ENCODE measurements at regions not wholly inside any gene's neighbourhood (a gene's known extent, or its start where the extent isn't known, plus 50 kb on each side); places are given as distances from the start of the nearest gene placed in this dataset.

DNA sequence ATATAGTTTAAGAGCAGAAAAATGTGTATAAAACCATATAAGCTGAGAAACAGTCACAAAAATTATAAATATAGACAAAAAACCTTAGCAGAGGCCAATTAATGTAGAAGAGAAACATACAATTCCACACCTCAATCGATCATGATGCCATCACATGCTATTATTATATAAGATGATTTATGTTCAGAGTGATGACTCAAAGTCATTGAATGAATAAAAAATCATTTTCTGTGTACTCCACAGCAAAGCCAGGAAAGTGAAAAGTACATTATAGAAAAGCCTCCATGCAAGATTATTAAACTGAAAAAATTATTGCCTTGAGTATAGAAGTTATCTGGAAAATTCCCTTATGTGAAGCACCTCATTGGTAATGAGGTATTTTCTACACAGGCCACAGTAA is 229.2 kb upstream of the PPFIA2 start:
- Mint-ChIP-seq H3K4me1 (ENCODE audit: low read depth, unreplicated experiment) (no peaks in the 10 kb centered on the region), H3K4me3 (ENCODE audit: unreplicated experiment) (no peak overlapping the region), H3K36me3 (ENCODE audit: unreplicated experiment) (no peaks in the 10 kb centered on the region), H3K27ac (ENCODE audit: unreplicated experiment) (no peak overlapping the region), H3K27me3 (ENCODE audit: unreplicated experiment) (peaks cover 1% of the 10 kb centered on the region), H3K9me3 (ENCODE audit: unreplicated experiment) (peaks cover 1% of the 10 kb centered on the region)
- no peak for DNase-seq
- TF ChIP-seq, protein P1, sequence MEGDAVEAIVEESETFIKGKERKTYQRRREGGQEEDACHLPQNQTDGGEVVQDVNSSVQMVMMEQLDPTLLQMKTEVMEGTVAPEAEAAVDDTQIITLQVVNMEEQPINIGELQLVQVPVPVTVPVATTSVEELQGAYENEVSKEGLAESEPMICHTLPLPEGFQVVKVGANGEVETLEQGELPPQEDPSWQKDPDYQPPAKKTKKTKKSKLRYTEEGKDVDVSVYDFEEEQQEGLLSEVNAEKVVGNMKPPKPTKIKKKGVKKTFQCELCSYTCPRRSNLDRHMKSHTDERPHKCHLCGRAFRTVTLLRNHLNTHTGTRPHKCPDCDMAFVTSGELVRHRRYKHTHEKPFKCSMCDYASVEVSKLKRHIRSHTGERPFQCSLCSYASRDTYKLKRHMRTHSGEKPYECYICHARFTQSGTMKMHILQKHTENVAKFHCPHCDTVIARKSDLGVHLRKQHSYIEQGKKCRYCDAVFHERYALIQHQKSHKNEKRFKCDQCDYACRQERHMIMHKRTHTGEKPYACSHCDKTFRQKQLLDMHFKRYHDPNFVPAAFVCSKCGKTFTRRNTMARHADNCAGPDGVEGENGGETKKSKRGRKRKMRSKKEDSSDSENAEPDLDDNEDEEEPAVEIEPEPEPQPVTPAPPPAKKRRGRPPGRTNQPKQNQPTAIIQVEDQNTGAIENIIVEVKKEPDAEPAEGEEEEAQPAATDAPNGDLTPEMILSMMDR (IDR thresholded peaks at IDR 0.05; ENCODE audit: partially characterized antibody, unreplicated experiment), result no peak

DNA sequence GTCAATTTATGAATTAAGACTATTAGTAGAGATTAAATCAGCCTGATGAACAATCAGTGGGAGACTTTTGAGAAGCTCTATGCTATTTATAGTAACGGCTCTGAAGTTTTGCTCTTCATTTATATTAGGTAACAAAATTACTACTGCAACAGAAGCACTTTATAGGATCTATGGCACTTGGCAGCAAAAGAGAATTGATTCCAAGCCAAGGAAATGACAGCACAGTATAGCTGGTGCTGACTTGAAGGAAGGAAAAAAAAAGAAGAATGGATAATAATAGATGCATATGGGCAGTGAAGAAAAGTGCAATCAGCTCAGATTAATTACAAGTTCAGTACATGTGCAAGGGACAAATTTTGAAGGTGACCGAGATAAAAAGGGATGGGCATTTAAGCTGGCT is 228.2 kb upstream of the PPFIA2 start:
- no peaks in the 10 kb centered on the region for H3K4me1 Mint-ChIP-seq (ENCODE audit: low read depth, unreplicated experiment)
- H3K27ac Mint-ChIP-seq (ENCODE audit: unreplicated experiment), result no peak overlapping the region
- H3K36me3 Mint-ChIP-seq (ENCODE audit: unreplicated experiment), result no peaks in the 10 kb centered on the region
- TF ChIP-seq, protein P1 (IDR thresholded peaks at IDR 0.05; ENCODE audit: partially characterized antibody, unreplicated experiment), result no peak
- H3K27me3 Mint-ChIP-seq (ENCODE audit: unreplicated experiment), result peaks cover 1% of the 10 kb centered on the region
- no peak overlapping the region for H3K4me3 Mint-ChIP-seq (ENCODE audit: unreplicated experiment)
- no peaks in the 10 kb centered on the region for H3K9me3 Mint-ChIP-seq (ENCODE audit: unreplicated experiment)
- no peak for DNase-seq

DNA sequence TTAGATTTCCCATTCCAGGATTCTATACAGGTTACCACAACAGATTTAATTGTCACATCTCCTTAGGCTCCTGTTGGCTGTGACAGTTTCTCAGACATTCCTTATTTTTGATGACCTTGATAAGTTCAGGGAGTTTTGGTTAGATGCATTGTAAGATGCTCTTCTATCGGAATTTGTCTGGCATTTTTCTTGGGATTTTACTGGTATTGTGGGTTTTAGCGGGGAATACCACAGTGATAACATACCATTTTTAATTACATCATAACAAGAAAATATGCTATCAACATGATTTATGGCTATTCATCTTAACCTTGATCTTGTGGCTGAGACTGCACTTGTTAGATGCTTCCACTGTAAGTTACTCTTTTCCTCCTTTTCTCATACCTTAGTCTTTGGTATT is 217.5 kb upstream of the PPFIA2 start:
- TF ChIP-seq, protein P1 (IDR thresholded peaks at IDR 0.05; ENCODE audit: partially characterized antibody, unreplicated experiment), result no peak
- Mint-ChIP-seq H3K27ac (ENCODE audit: unreplicated experiment) (no peak overlapping the region), H3K4me3 (ENCODE audit: unreplicated experiment) (no peak overlapping the region), H3K27me3 (ENCODE audit: unreplicated experiment) (no peaks in the 10 kb centered on the region), H3K9me3 (ENCODE audit: unreplicated experiment) (peaks cover 2% of the 10 kb centered on the region), H3K36me3 (ENCODE audit: unreplicated experiment) (no peaks in the 10 kb centered on the region), H3K4me1 (ENCODE audit: low read depth, unreplicated experiment) (no peaks in the 10 kb centered on the region)
- no peak for DNase-seq

DNA sequence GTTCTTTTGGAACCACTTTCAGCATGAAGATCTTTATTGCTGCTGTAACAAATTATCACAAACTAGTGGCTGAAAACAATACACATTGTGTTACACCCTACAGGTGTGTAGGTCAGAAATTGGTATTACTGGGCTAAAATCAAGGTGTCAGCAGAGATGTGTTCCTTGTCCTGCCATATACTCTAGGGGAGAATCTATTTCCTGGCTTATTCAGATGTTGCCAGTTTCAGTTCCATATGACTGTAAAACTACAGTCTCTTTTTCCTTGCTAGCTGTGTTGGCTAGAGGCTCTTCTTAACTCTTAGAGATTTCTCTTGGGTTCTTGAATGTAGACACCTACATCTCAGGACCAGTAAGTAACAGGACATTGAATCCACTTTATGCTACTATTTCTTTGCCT is 215.6 kb upstream of the PPFIA2 start:
- Mint-ChIP-seq H3K4me3 (ENCODE audit: unreplicated experiment) (no peak overlapping the region), H3K27ac (ENCODE audit: unreplicated experiment) (no peak overlapping the region)

DNA sequence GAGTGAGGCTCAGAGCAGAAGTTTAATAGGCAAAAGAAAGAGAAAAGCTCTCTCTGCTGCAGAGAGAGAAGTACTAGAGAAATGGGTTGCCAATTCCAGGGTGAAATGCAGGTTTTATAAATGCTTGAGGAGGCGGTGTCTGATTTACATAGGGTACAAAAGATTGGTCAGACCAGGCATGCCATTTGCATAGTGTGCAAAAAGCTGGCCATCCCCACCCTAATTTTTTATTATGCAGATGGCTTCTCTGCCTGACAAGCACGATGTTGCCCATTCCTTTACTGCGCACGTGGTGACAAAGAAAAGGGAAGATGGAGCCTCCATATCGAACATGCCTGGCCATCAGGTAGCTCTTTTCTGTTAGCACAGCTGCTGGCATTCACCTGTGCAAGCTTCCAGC is 209.3 kb upstream of the PPFIA2 start:
- H3K36me3 Mint-ChIP-seq (ENCODE audit: unreplicated experiment), result no peaks in the 10 kb centered on the region
- H3K4me1 Mint-ChIP-seq (ENCODE audit: low read depth, unreplicated experiment), result no peaks in the 10 kb centered on the region
- no peaks in the 10 kb centered on the region for H3K27me3 Mint-ChIP-seq (ENCODE audit: unreplicated experiment)
- TF ChIP-seq, protein P1 (IDR thresholded peaks at IDR 0.05; ENCODE audit: partially characterized antibody, unreplicated experiment), result no peak
- H3K27ac Mint-ChIP-seq (ENCODE audit: unreplicated experiment), result no peak overlapping the region
- H3K9me3 Mint-ChIP-seq (ENCODE audit: unreplicated experiment), result no peaks in the 10 kb centered on the region
- no peak overlapping the region for H3K4me3 Mint-ChIP-seq (ENCODE audit: unreplicated experiment)
- no peak for DNase-seq

More for the DNA sequence above, 215.6 kb upstream of the PPFIA2 start:
- H3K36me3 Mint-ChIP-seq (ENCODE audit: unreplicated experiment), result no peaks in the 10 kb centered on the region
- no peak for DNase-seq
- no peaks in the 10 kb centered on the region for H3K4me1 Mint-ChIP-seq (ENCODE audit: low read depth, unreplicated experiment)
- TF ChIP-seq, protein P1 (IDR thresholded peaks at IDR 0.05; ENCODE audit: partially characterized antibody, unreplicated experiment), result no peak
- H3K9me3 Mint-ChIP-seq (ENCODE audit: unreplicated experiment), result no peaks in the 10 kb centered on the region
- no peaks in the 10 kb centered on the region for H3K27me3 Mint-ChIP-seq (ENCODE audit: unreplicated experiment)
